ENCODE measurements at regions not wholly inside any gene's neighbourhood (a gene's known extent, or its start where the extent isn't known, plus 50 kb on each side); places are given as distances from the start of the nearest gene placed in this dataset.
"Not testable (repeated sequence)": the region's sequence is repeated elsewhere in the genome, so short reads cannot be mapped to it uniquely, and the experiment has no call there.

DNA sequence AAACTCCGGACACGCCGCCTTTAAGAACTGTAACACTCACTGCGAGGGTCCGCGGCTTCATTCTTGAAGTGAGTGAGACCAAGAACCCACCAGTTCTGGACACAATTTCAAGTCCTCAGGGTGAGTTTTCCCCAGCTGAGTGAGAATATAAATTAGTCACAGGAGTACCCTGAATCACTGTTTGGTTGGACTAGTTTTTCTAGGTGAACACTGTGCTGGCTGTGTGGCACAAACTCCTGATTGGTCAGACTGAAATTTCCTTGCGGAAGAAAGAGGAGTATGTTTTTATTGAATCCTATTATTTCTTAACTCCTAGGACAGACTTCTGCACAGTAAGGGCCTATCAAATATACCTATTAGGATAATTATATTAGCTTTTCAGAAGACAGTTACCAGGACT lies 288.1 kb upstream of the UBE2E3 start:
- H3K4me3 ChIP-seq (ENCODE audit: low read depth in 2 of 2, low read length in 1 of 2): no peak overlapping the region
- H3K27ac ChIP-seq (ENCODE audit: low read depth in 2 of 2, low read length in 1 of 2): no peak overlapping the region
- no peaks in the 10 kb centered on the region for H3K79me2 ChIP-seq (ENCODE audit: insufficient read depth)
- 93% methylated on average over 7 of the region's 7 CpGs for WGBS (ENCODE audit: low lambda C conversion rate)
- TF ChIP-seq ZBTB33 (IDR thresholded peaks at IDR 0.05; ENCODE audit: borderline replicate concordance, low read depth): no peak
- no peak for TF ChIP-seq MXI1 (IDR thresholded peaks at IDR 0.05; ENCODE audit: low read depth, low read length)
- no peak for TF ChIP-seq GABPA (IDR thresholded peaks at IDR 0.05; ENCODE audit: low read depth)
- TF ChIP-seq, protein P1, sequence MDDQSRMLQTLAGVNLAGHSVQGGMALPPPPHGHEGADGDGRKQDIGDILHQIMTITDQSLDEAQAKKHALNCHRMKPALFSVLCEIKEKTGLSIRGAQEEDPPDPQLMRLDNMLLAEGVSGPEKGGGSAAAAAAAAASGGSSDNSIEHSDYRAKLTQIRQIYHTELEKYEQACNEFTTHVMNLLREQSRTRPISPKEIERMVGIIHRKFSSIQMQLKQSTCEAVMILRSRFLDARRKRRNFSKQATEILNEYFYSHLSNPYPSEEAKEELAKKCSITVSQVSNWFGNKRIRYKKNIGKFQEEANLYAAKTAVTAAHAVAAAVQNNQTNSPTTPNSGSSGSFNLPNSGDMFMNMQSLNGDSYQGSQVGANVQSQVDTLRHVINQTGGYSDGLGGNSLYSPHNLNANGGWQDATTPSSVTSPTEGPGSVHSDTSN (IDR thresholded peaks at IDR 0.05): no peak
- TF ChIP-seq, protein P2, sequence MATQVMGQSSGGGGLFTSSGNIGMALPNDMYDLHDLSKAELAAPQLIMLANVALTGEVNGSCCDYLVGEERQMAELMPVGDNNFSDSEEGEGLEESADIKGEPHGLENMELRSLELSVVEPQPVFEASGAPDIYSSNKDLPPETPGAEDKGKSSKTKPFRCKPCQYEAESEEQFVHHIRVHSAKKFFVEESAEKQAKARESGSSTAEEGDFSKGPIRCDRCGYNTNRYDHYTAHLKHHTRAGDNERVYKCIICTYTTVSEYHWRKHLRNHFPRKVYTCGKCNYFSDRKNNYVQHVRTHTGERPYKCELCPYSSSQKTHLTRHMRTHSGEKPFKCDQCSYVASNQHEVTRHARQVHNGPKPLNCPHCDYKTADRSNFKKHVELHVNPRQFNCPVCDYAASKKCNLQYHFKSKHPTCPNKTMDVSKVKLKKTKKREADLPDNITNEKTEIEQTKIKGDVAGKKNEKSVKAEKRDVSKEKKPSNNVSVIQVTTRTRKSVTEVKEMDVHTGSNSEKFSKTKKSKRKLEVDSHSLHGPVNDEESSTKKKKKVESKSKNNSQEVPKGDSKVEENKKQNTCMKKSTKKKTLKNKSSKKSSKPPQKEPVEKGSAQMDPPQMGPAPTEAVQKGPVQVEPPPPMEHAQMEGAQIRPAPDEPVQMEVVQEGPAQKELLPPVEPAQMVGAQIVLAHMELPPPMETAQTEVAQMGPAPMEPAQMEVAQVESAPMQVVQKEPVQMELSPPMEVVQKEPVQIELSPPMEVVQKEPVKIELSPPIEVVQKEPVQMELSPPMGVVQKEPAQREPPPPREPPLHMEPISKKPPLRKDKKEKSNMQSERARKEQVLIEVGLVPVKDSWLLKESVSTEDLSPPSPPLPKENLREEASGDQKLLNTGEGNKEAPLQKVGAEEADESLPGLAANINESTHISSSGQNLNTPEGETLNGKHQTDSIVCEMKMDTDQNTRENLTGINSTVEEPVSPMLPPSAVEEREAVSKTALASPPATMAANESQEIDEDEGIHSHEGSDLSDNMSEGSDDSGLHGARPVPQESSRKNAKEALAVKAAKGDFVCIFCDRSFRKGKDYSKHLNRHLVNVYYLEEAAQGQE (IDR thresholded peaks at IDR 0.05; ENCODE audit: low read depth, low read length): no peak
- no peak for TF ChIP-seq MEF2A (IDR thresholded peaks at IDR 0.05; ENCODE audit: borderline replicate concordance, low read depth)
- no peak for TF ChIP-seq SMC3 (IDR thresholded peaks at IDR 0.05; ENCODE audit: low read depth, low read length)
- TF ChIP-seq JUND (IDR thresholded peaks at IDR 0.05): no peak
- no peak for TF ChIP-seq TAF1 (IDR thresholded peaks at IDR 0.05; ENCODE audit: borderline replicate concordance, low read depth, low read length)
- TF ChIP-seq IRF3 (IDR thresholded peaks at IDR 0.05; ENCODE audit: low read depth, low read length): no peak
- H3K9ac ChIP-seq: no peak overlapping the region
- no peaks in the 10 kb centered on the region for H3F3A ChIP-seq (replicated peaks; ENCODE audit: insufficient read depth)
- ChIA-PET POLR2A (no interaction called here), CTCF (no interaction called here)
- no peaks in the 10 kb centered on the region for H3K9me3 ChIP-seq
- no peak overlapping the region for H2AFZ ChIP-seq (ENCODE audit: low read depth)
- H3K4me2 ChIP-seq: no peak overlapping the region
- no peaks in the 10 kb centered on the region for H4K20me1 ChIP-seq (ENCODE audit: insufficient read depth)
- H3K27me3 ChIP-seq (ENCODE audit: insufficient read depth): no peaks in the 10 kb centered on the region
- no peak for DNase-seq
- H3K4me1 ChIP-seq (ENCODE audit: control insufficient read depth in 1 of 2, insufficient read depth in 2 of 2, low read depth in 1 of 2, low read length in 1 of 2): no peaks in the 10 kb centered on the region; a peak in 1 of 4 replicates
- no peaks in the 10 kb centered on the region for H3K36me3 ChIP-seq (replicated peaks in 1 of 2; ENCODE audit: control insufficient read depth in 1 of 2, insufficient read depth in 2 of 2, low read length in 1 of 2)
- H3K9me2 ChIP-seq: no peaks in the 10 kb centered on the region

DNA sequence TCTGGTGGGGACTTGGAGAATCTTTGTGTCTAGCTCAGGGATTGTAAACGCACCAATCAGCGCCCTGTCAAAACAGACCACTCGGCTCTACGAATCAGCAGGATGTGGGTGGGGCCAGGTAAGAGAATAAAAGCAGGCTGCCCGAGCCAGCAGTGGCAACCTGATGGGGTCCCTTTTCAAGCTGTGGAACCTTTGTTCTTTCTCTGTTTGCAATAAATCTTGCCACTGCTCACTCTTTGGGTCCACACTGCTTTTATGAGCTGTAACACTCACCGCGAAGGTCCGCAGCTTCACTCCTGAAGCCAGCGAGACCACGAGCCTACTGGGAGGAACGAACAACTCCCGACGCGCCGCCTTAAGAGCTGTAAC lies 288.6 kb upstream of the UBE2E3 start:
- H3K36me3 ChIP-seq (replicated peaks in 1 of 2; ENCODE audit: control insufficient read depth in 1 of 2, insufficient read depth in 2 of 2, low read length in 1 of 2); POLR2A ChIA-PET; H3K9me3 ChIP-seq; H2AFZ ChIP-seq (ENCODE audit: low read depth); H3K27me3 ChIP-seq (ENCODE audit: insufficient read depth); H3K4me1 ChIP-seq (ENCODE audit: control insufficient read depth in 1 of 2, insufficient read depth in 2 of 2, low read depth in 1 of 2, low read length in 1 of 2); H3K9me2 ChIP-seq; H3K27ac ChIP-seq (ENCODE audit: low read depth in 2 of 2, low read length in 1 of 2); CTCF ChIA-PET; DNase-seq; H4K20me1 ChIP-seq (ENCODE audit: insufficient read depth); H3K4me3 ChIP-seq (ENCODE audit: low read depth in 2 of 2, low read length in 1 of 2); H3K79me2 ChIP-seq (ENCODE audit: insufficient read depth); H3K9ac ChIP-seq; H3K4me2 ChIP-seq; H3F3A ChIP-seq (replicated peaks; ENCODE audit: insufficient read depth): not testable (repeated sequence)
- WGBS (ENCODE audit: low lambda C conversion rate): 95% methylated on average over 15 of the region's 15 CpGs

- H3K36me3 ChIP-seq (replicated peaks in 1 of 2; ENCODE audit: control insufficient read depth in 1 of 2, insufficient read depth in 2 of 2, low read length in 1 of 2); H3K9me2 ChIP-seq; H3F3A ChIP-seq (replicated peaks; ENCODE audit: insufficient read depth); POLR2A ChIA-PET; H3K4me1 ChIP-seq (ENCODE audit: control insufficient read depth in 1 of 2, insufficient read depth in 2 of 2, low read depth in 1 of 2, low read length in 1 of 2); H3K27ac ChIP-seq (ENCODE audit: low read depth in 2 of 2, low read length in 1 of 2); CTCF ChIA-PET; H3K4me2 ChIP-seq; H4K20me1 ChIP-seq (ENCODE audit: insufficient read depth); H3K9me3 ChIP-seq; H3K27me3 ChIP-seq (ENCODE audit: insufficient read depth); H3K9ac ChIP-seq; H3K4me3 ChIP-seq (ENCODE audit: low read depth in 2 of 2, low read length in 1 of 2); H3K79me2 ChIP-seq (ENCODE audit: insufficient read depth); DNase-seq; H2AFZ ChIP-seq (ENCODE audit: low read depth): not testable (repeated sequence)
- 99% methylated on average over 25 of the region's 45 CpGs for WGBS (ENCODE audit: low lambda C conversion rate)
These were observed 289.1 kb upstream of the UBE2E3 start for GRCh38 chr2:180691186-180691854.

Measured in SK-N-SH (cell line).